ENCODE measurements at regions not wholly inside any gene's neighbourhood (a gene's known extent, or its start where the extent isn't known, plus 50 kb on each side); places are given as distances from the start of the nearest gene placed in this dataset.

GRCh38 chr13:100881291-100881864 lies 206.8 kb upstream of the TMTC4 start:
- ATAC-seq (ENCODE audit: low read depth) (no peak), DNase-seq (no peak)
- intact Hi-C loops (cut with micrococcal nuclease), result no loop called here
- Mint-ChIP-seq H3K4me3 (no peak overlapping the region), H3K9me3 (no peaks in the 10 kb centered on the region), H3K27me3 (no peaks in the 10 kb centered on the region), H3K4me1 (no peaks in the 10 kb centered on the region), H3K36me3 (ENCODE audit: low read depth) (no peaks in the 10 kb centered on the region), H3K27ac (no peak overlapping the region)
- CTCF ChIA-PET, result no interaction called here
- TF ChIP-seq CTCF (IDR thresholded peaks at IDR 0.05), result no peak
- POLR2A ChIA-PET, result interaction anchor here (0.6 kb wide), 1 partner anchor 1228 kb away, joined by 3 read pairs; no protein-coding TSS in a partner anchor

GRCh38 chr13:100880166-100880565 lies 205.6 kb upstream of the TMTC4 start:
- Mint-ChIP-seq H3K27ac (no peak overlapping the region), H3K9me3 (peaks cover 2% of the 10 kb centered on the region), H3K4me1 (no peaks in the 10 kb centered on the region), H3K27me3 (no peaks in the 10 kb centered on the region), H3K4me3 (no peak overlapping the region), H3K36me3 (ENCODE audit: low read depth) (no peaks in the 10 kb centered on the region)
- intact Hi-C loops (cut with micrococcal nuclease), result no loop called here
- POLR2A ChIA-PET, result no interaction called here
- ATAC-seq (ENCODE audit: low read depth) (no peak), DNase-seq (no peak)
- TF ChIP-seq CTCF (IDR thresholded peaks at IDR 0.05), result no peak
- CTCF ChIA-PET, result no interaction called here

- TF ChIP-seq CTCF (IDR thresholded peaks at IDR 0.05), result no peak
- Mint-ChIP-seq H3K4me1 (no peaks in the 10 kb centered on the region), H3K27me3 (no peaks in the 10 kb centered on the region), H3K4me3 (no peak overlapping the region), H3K36me3 (ENCODE audit: low read depth) (no peaks in the 10 kb centered on the region), H3K9me3 (peaks cover 2% of the 10 kb centered on the region), H3K27ac (no peak overlapping the region)
- no peak for ATAC-seq (ENCODE audit: low read depth)
- no peak for DNase-seq
- ChIA-PET CTCF (no interaction called here), POLR2A (no interaction called here)
- intact Hi-C loops (cut with micrococcal nuclease), result no loop called here
Measured at GRCh38 chr13:100879255-100879654, 204.7 kb upstream of the TMTC4 start.

- H3K4me3 Mint-ChIP-seq, result no peak overlapping the region
- DNase-seq (no peak), ATAC-seq (ENCODE audit: low read depth) (no peak)
- peaks cover 2% of the 10 kb centered on the region for H3K9me3 Mint-ChIP-seq
- H3K27ac Mint-ChIP-seq, result no peak overlapping the region
- POLR2A ChIA-PET, result no interaction called here
- intact Hi-C loops (cut with micrococcal nuclease), result no loop called here
- H3K27me3 Mint-ChIP-seq, result no peaks in the 10 kb centered on the region
- TF ChIP-seq CTCF (IDR thresholded peaks at IDR 0.05), result no peak
- H3K36me3 Mint-ChIP-seq (ENCODE audit: low read depth), result no peaks in the 10 kb centered on the region
- CTCF ChIA-PET, result no interaction called here
- no peaks in the 10 kb centered on the region for H3K4me1 Mint-ChIP-seq
Measured at GRCh38 chr13:100876044-100876403, 201.4 kb upstream of the TMTC4 start.

GRCh38 chr13:100875392-100876043 lies 200.9 kb upstream of the TMTC4 start:
- ATAC-seq (ENCODE audit: low read depth) (no peak), DNase-seq (no peak)
- no peak overlapping the region for H3K4me3 Mint-ChIP-seq
- no peaks in the 10 kb centered on the region for H3K27me3 Mint-ChIP-seq
- ChIA-PET CTCF (no interaction called here), POLR2A (no interaction called here)
- H3K4me1 Mint-ChIP-seq, result no peaks in the 10 kb centered on the region
- H3K9me3 Mint-ChIP-seq, result peaks cover 2% of the 10 kb centered on the region
- intact Hi-C loops (cut with micrococcal nuclease), result no loop called here
- TF ChIP-seq CTCF (IDR thresholded peaks at IDR 0.05), result no peak
- H3K27ac Mint-ChIP-seq, result no peak overlapping the region
- no peaks in the 10 kb centered on the region for H3K36me3 Mint-ChIP-seq (ENCODE audit: low read depth)

Measured in activated B cell treated with CpG ODN at 0.5 μM for 24 hours (primary cell).